ENCODE measurements at regions not wholly inside any gene's neighbourhood (a gene's known extent, or its start where the extent isn't known, plus 50 kb on each side); places are given as distances from the start of the nearest gene placed in this dataset.
"Not testable (repeated sequence)": the region's sequence is repeated elsewhere in the genome, so short reads cannot be mapped to it uniquely, and the experiment has no call there.

GRCh38 chr1:8228253-8228652 is 89.7 kb upstream of the SLC45A1 start:
- Histone ChIP-seq H3K4me3 (ENCODE audit: low read length in 3 of 3) (no peak overlapping the region), H3K36me3 (ENCODE audit: control insufficient read depth in 2 of 3, insufficient read depth in 3 of 3, low read length in 3 of 3) (no peaks in the 10 kb centered on the region), H3K9me3 (ENCODE audit: control insufficient read depth in 2 of 3, insufficient read depth in 1 of 3, low read length in 3 of 3) (no peaks in the 10 kb centered on the region), H3K9ac (ENCODE audit: low read length in 3 of 3) (no peak overlapping the region), H3K4me1 (ENCODE audit: control insufficient read depth in 2 of 3, insufficient read depth in 2 of 3, low read depth in 1 of 3, low read length in 3 of 3) (peaks cover 0 to 4% (median 0%) of the 10 kb centered on the region in 3 donors), H3K27ac (ENCODE audit: low read depth in 2 of 2, low read length in 2 of 2) (no peak overlapping the region), H3K27me3 (ENCODE audit: control insufficient read depth, insufficient read depth, low read length) (no peaks in the 10 kb centered on the region)
- no peak for TF ChIP-seq CTCF (IDR thresholded peaks at IDR 0.05; ENCODE audit: borderline replicate concordance, extremely low read depth, insufficient read depth)
- FAIRE-seq (no peak), DNase-seq (no peak)
- intact Hi-C loops (cut with DNase I), result no loop called here

GRCh38 chr1:8227674-8228073 is 90.2 kb upstream of the SLC45A1 start:
- DNase-seq; intact Hi-C loops (cut with DNase I); H3K27me3 ChIP-seq (ENCODE audit: control insufficient read depth, insufficient read depth, low read length); H3K9ac ChIP-seq (ENCODE audit: low read length in 3 of 3); H3K9me3 ChIP-seq (ENCODE audit: control insufficient read depth in 2 of 3, insufficient read depth in 1 of 3, low read length in 3 of 3); H3K4me1 ChIP-seq (ENCODE audit: control insufficient read depth in 2 of 3, insufficient read depth in 2 of 3, low read depth in 1 of 3, low read length in 3 of 3); H3K27ac ChIP-seq (ENCODE audit: low read depth in 2 of 2, low read length in 2 of 2); FAIRE-seq; H3K36me3 ChIP-seq (ENCODE audit: control insufficient read depth in 2 of 3, insufficient read depth in 3 of 3, low read length in 3 of 3); H3K4me3 ChIP-seq (ENCODE audit: low read length in 3 of 3): not testable (repeated sequence)

- no peaks in the 10 kb centered on the region for H3K9me3 ChIP-seq (ENCODE audit: control insufficient read depth in 2 of 3, insufficient read depth in 1 of 3, low read length in 3 of 3)
- peaks cover 0 to 4% (median 0%) of the 10 kb centered on the region in 3 donors for H3K4me1 ChIP-seq (ENCODE audit: control insufficient read depth in 2 of 3, insufficient read depth in 2 of 3, low read depth in 1 of 3, low read length in 3 of 3)
- TF ChIP-seq CTCF (IDR thresholded peaks at IDR 0.05; ENCODE audit: borderline replicate concordance, extremely low read depth, insufficient read depth), result no peak
- H3K9ac ChIP-seq (ENCODE audit: low read length in 3 of 3), result no peak overlapping the region
- FAIRE-seq, result no peak
- H3K27ac ChIP-seq (ENCODE audit: low read depth in 2 of 2, low read length in 2 of 2), result no peak overlapping the region
- intact Hi-C loops (cut with DNase I), result no loop called here
- H3K36me3 ChIP-seq (ENCODE audit: control insufficient read depth in 2 of 3, insufficient read depth in 3 of 3, low read length in 3 of 3), result no peaks in the 10 kb centered on the region
- H3K4me3 ChIP-seq (ENCODE audit: low read length in 3 of 3), result no peak overlapping the region
- DNase-seq, result no peak
- H3K27me3 ChIP-seq (ENCODE audit: control insufficient read depth, insufficient read depth, low read length), result no peaks in the 10 kb centered on the region
Observed at GRCh38 chr1:8226747-8227146, 91.2 kb upstream of the SLC45A1 start.

- H3K9ac ChIP-seq (ENCODE audit: low read length in 3 of 3); intact Hi-C loops (cut with DNase I); H3K36me3 ChIP-seq (ENCODE audit: control insufficient read depth in 2 of 3, insufficient read depth in 3 of 3, low read length in 3 of 3); H3K9me3 ChIP-seq (ENCODE audit: control insufficient read depth in 2 of 3, insufficient read depth in 1 of 3, low read length in 3 of 3); DNase-seq; H3K27ac ChIP-seq (ENCODE audit: low read depth in 2 of 2, low read length in 2 of 2); H3K4me1 ChIP-seq (ENCODE audit: control insufficient read depth in 2 of 3, insufficient read depth in 2 of 3, low read depth in 1 of 3, low read length in 3 of 3); H3K27me3 ChIP-seq (ENCODE audit: control insufficient read depth, insufficient read depth, low read length); H3K4me3 ChIP-seq (ENCODE audit: low read length in 3 of 3); FAIRE-seq: not testable (repeated sequence)
Observed at GRCh38 chr1:8226024-8226423, 91.9 kb upstream of the SLC45A1 start.

GRCh38 chr1:8223526-8223925 is 94.4 kb upstream of the SLC45A1 start:
- Histone ChIP-seq H3K9ac (ENCODE audit: low read length in 3 of 3) (no peak overlapping the region), H3K4me3 (ENCODE audit: low read length in 3 of 3) (no peak overlapping the region), H3K36me3 (ENCODE audit: control insufficient read depth in 2 of 3, insufficient read depth in 3 of 3, low read length in 3 of 3) (no peaks in the 10 kb centered on the region), H3K27ac (ENCODE audit: low read depth in 2 of 2, low read length in 2 of 2) (no peak overlapping the region), H3K9me3 (ENCODE audit: control insufficient read depth in 2 of 3, insufficient read depth in 1 of 3, low read length in 3 of 3) (no peaks in the 10 kb centered on the region), H3K27me3 (ENCODE audit: control insufficient read depth, insufficient read depth, low read length) (no peaks in the 10 kb centered on the region), H3K4me1 (ENCODE audit: control insufficient read depth in 2 of 3, insufficient read depth in 2 of 3, low read depth in 1 of 3, low read length in 3 of 3) (peaks cover 0 to 4% (median 0%) of the 10 kb centered on the region in 3 donors)
- intact Hi-C loops (cut with DNase I), result no loop called here
- FAIRE-seq (no peak), DNase-seq (no peak)
- TF ChIP-seq CTCF (IDR thresholded peaks at IDR 0.05; ENCODE audit: borderline replicate concordance, extremely low read depth, insufficient read depth), result no peak
